HEK293 (cell line): ENCODE measurements at regions not wholly inside any gene's neighbourhood (a gene's known extent, or its start where the extent isn't known, plus 50 kb on each side); places are given as distances from the start of the nearest gene placed in this dataset.
"Not testable (repeated sequence)": the region's sequence is repeated elsewhere in the genome, so short reads cannot be mapped to it uniquely, and the experiment has no call there.

Source experiments
- BCL6B ChIP-seq: fragments of 450-650 bp; formaldehyde crosslinking; IDR thresholded peaks from 2 replicates; pipeline ENCODE4 v1.5.1; 2017; ENCODE audit warnings: missing biosample characterization, missing genetic modification characterization
- CTCF ChIP-seq: fragments of 450-650 bp; formaldehyde crosslinking; IDR thresholded peaks from 2 replicates; pipeline ENCODE4 v1.5.1; 2016; ENCODE audit warnings: missing biosample characterization, missing genetic modification characterization
- MYNN ChIP-seq: fragments of 450-650 bp; formaldehyde crosslinking; IDR thresholded peaks from 2 replicates; pipeline ENCODE4 v1.5.1; 2016; ENCODE audit warnings: missing biosample characterization, missing genetic modification characterization, borderline replicate concordance
- TRIM28 ChIP-seq: IDR thresholded peaks from 2 replicates; pipeline ENCODE4 v1.6.1; 2011; ENCODE audit warnings: low read length, control low read depth, borderline replicate concordance
- ZBTB26 ChIP-seq: fragments of 450-650 bp; formaldehyde crosslinking; optimal IDR thresholded peaks from 2 replicates; pipeline ENCODE3; 2016; ENCODE audit warnings: missing biosample characterization, mild to moderate bottlenecking, missing genetic modification characterization
- ZNF169 ChIP-seq: fragments of 450-650 bp; formaldehyde crosslinking; IDR thresholded peaks from 2 replicates; pipeline ENCODE4 v1.5.1; 2016; ENCODE audit warnings: missing biosample characterization, missing genetic modification characterization
- ZNF214 ChIP-seq: fragments of 450-650 bp; formaldehyde crosslinking; IDR thresholded peaks from 2 replicates; pipeline ENCODE4 v1.5.1; 2017; ENCODE audit warnings: missing biosample characterization, mild to moderate bottlenecking, missing genetic modification characterization, borderline replicate concordance
- ZNF521 ChIP-seq: fragments of 450-650 bp; formaldehyde crosslinking; IDR thresholded peaks from 2 replicates; pipeline ENCODE4 v1.5.1; 2017; ENCODE audit warnings: missing biosample characterization, mild to moderate bottlenecking, missing genetic modification characterization
- ZNF571 ChIP-seq: fragments of 450-650 bp; formaldehyde crosslinking; IDR thresholded peaks from 2 replicates; pipeline ENCODE4 v1.5.0; 2017; ENCODE audit warnings: missing biosample characterization, missing genetic modification characterization
- ZNF677 ChIP-seq: fragments of 450-650 bp; IDR thresholded peaks from 2 replicates; pipeline ENCODE4 v1.5.0; 2018; ENCODE audit warnings: missing biosample characterization, mild to moderate bottlenecking, missing genetic modification characterization, moderate library complexity

- TF ChIP-seq ZBTB26 (tag by site-specific recombination); TRIM28; CTCF (tag by site-specific recombination); MYNN (tag by site-specific recombination); ZNF571 (tag by site-specific recombination); ZNF169 (tag by site-specific recombination); BCL6B (tag by site-specific recombination); ZNF677; ZNF214 (tag by site-specific recombination); ZNF521 (tag by site-specific recombination): not testable (repeated sequence)
These were observed 91.8 kb upstream of the IKBKE start for GRCh38 chr1:206378506-206378905.
